ENCODE measurements at regions not wholly inside any gene's neighbourhood (a gene's known extent, or its start where the extent isn't known, plus 50 kb on each side); places are given as distances from the start of the nearest gene placed in this dataset.

DNA sequence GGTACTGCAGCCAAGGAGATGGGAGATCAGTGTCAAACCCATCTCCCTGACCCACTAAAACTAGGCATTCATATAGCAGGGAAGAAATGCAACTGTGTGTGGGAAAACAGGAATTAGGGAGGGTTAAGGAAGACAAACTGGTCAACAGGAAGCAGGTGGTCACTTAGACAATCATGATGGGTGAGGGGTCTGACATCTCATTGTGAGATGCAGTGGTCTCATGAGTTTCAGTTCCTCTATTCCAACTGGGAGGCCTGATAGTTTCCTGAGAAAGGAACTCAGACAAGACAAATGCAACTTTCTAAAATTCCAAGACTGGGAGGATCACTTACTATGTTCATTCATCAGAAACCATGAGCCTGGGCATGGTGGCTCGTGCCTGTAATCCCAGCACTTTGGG is 361.4 kb upstream of the C16orf82 start:
- Histone ChIP-seq H2AFZ (ENCODE audit: low read depth, low read length) (no peak overlapping the region), H3K36me3 (ENCODE audit: control insufficient read depth, insufficient read depth, low read length) (no peaks in the 10 kb centered on the region), H3K27ac (ENCODE audit: extremely low read depth, low read depth, low read length) (no peak overlapping the region), H3K79me2 (ENCODE audit: control insufficient read depth, insufficient read depth, low read length) (no peaks in the 10 kb centered on the region), H4K20me1 (replicated peaks; ENCODE audit: control insufficient read depth, insufficient read depth, low read length) (no peaks in the 10 kb centered on the region), H3K9ac (ENCODE audit: insufficient read depth in 1 of 2, low read depth in 2 of 2, low read length in 2 of 2) (no peak overlapping the region), H3K4me1 (replicated peaks in 1 of 2; ENCODE audit: control insufficient read depth in 2 of 2, insufficient read depth in 2 of 2, low read length in 2 of 2) (no peaks in the 10 kb centered on the region), H3K27me3 (ENCODE audit: control insufficient read depth in 2 of 2, insufficient read depth in 2 of 2, low read length in 2 of 2) (no peaks in the 10 kb centered on the region; a peak in 1 of 5 replicates), H3K9me3 (replicated peaks; ENCODE audit: control insufficient read depth, insufficient read depth, low read depth, low read length) (no peaks in the 10 kb centered on the region), H3K9me1 (ENCODE audit: control insufficient read depth, insufficient read depth, low read length) (no peaks in the 10 kb centered on the region), H3K4me2 (ENCODE audit: insufficient read depth, low read length) (no peak overlapping the region), H3K4me3 (no peak overlapping the region)
- no peak for TF ChIP-seq TAF15 (IDR thresholded peaks at IDR 0.05; ENCODE audit: low read depth, low read length)
- TF ChIP-seq, protein P1, sequence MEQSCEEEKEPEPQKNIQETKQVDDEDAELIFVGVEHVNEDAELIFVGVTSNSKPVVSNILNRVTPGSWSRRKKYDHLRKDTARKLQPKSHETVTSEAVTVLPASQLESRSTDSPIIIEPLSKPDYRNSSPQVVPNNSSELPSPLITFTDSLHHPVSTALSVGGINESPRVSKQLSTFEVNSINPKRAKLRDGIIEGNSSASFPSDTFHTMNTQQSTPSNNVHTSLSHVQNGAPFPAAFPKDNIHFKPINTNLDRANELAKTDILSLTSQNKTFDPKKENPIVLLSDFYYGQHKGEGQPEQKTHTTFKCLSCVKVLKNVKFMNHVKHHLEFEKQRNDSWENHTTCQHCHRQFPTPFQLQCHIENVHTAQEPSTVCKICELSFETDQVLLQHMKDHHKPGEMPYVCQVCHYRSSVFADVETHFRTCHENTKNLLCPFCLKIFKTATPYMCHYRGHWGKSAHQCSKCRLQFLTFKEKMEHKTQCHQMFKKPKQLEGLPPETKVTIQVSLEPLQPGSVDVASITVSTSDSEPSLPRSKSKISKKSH (CRISPR knock-in tag; IDR thresholded peaks at IDR 0.05) = no peak
- no peak for TF ChIP-seq ZNF830 (CRISPR knock-in tag; IDR thresholded peaks at IDR 0.05)
- CTCF ChIA-PET (ENCODE audit: low intra/inter-chr PET ratio) = no interaction called here
- 20% methylated on average over 1 of the region's 1 CpG for WGBS (ENCODE audit: insufficient coverage, low coverage, missing lambda C conversion rate)
- DNase-seq (ENCODE audit: extremely low read depth in 1 of 4, low spot score in 3 of 4) = no peak
- intact Hi-C loops (cut with micrococcal nuclease) (no loop called here), in situ Hi-C loops (cut with MboI) (no loop called here)
- ATAC-seq = no peak
- FAIRE-seq = no peak
- BruUV-seq (replicated peaks) = no TSS peak
- POLR2A ChIA-PET = no interaction called here

DNA sequence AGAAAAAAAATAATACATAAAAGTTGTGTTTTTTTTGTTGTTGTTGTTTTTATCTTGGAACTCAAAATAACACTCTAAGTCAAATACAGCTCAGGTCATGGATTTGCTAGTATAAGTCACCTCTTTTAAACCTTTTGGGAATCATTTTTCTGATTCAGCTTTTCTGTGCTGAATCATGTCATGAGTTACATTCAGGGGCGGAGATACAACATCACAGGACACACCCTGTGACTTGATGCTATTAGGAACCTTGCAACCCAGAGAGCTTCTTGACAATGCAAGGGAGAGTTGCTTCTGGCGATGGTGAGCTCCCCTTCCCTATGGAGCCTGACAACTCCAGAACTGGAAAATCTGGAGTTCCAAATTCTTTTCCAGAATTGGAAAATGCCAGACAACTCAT is 358.3 kb upstream of the C16orf82 start:
- in situ Hi-C loops (cut with MboI) (no loop called here), intact Hi-C loops (cut with micrococcal nuclease) (no loop called here)
- ATAC-seq = no peak
- peaks cover 4% of the 10 kb centered on the region for H3K9me1 ChIP-seq (ENCODE audit: control insufficient read depth, insufficient read depth, low read length)
- H3K9ac ChIP-seq (ENCODE audit: insufficient read depth in 1 of 2, low read depth in 2 of 2, low read length in 2 of 2) = no peak overlapping the region
- H3K9me3 ChIP-seq (replicated peaks; ENCODE audit: control insufficient read depth, insufficient read depth, low read depth, low read length) = no peaks in the 10 kb centered on the region
- no TSS peak for BruUV-seq (replicated peaks)
- FAIRE-seq = no peak
- H3K27ac ChIP-seq (ENCODE audit: extremely low read depth, low read depth, low read length) = no peak overlapping the region
- H3K4me2 ChIP-seq (ENCODE audit: insufficient read depth, low read length) = no peak overlapping the region
- TF ChIP-seq PTBP1 (IDR thresholded peaks at IDR 0.05; ENCODE audit: low read depth, low read length) (no peak), HDGF (IDR thresholded peaks at IDR 0.05) (no peak), HMG20B (CRISPR knock-in tag; IDR thresholded peaks at IDR 0.05) (no peak), TRIM28 (IDR thresholded peaks at IDR 0.05) (no peak)
- no peak overlapping the region for H2AFZ ChIP-seq (ENCODE audit: low read depth, low read length)
- no peak overlapping the region for H3K4me3 ChIP-seq
- DNase-seq (ENCODE audit: extremely low read depth in 1 of 4, low spot score in 3 of 4) = no peak
- ChIA-PET POLR2A (no interaction called here), CTCF (ENCODE audit: low intra/inter-chr PET ratio) (no interaction called here)
- 4% methylated on average over 2 of the region's 2 CpGs for WGBS (ENCODE audit: insufficient coverage, low coverage, missing lambda C conversion rate)
- H3K79me2 ChIP-seq (ENCODE audit: control insufficient read depth, insufficient read depth, low read length) = no peaks in the 10 kb centered on the region
- no peaks in the 10 kb centered on the region; a peak in 1 of 5 replicates for H3K27me3 ChIP-seq (ENCODE audit: control insufficient read depth in 2 of 2, insufficient read depth in 2 of 2, low read length in 2 of 2)
- H4K20me1 ChIP-seq (replicated peaks; ENCODE audit: control insufficient read depth, insufficient read depth, low read length) = no peaks in the 10 kb centered on the region
- H3K36me3 ChIP-seq (ENCODE audit: control insufficient read depth, insufficient read depth, low read length) = no peaks in the 10 kb centered on the region
- no peaks in the 10 kb centered on the region for H3K4me1 ChIP-seq (replicated peaks in 1 of 2; ENCODE audit: control insufficient read depth in 2 of 2, insufficient read depth in 2 of 2, low read length in 2 of 2)
